Activated CD8-positive, alpha-beta T cell treated with anti-CD3 and anti-CD28 coated beads, Interleukin-2, amount 10 ng/mL, durations not matched to agents 7 days and 5 days (primary cell): ENCODE measurements at regions not wholly inside any gene's neighbourhood (a gene's known extent, or its start where the extent isn't known, plus 50 kb on each side); places are given as distances from the start of the nearest gene placed in this dataset. TPM values are rescaled to one million over a fixed set of nuclear protein-coding genes. Genes with fewer than 3 reads are reported as not detected.

Experiments used
- ATAC-seq: fragments of 150-1000 bp; cut with Tn5 transposase; one replicate; pipeline ENCODE4 v1.10.0; 2021; ENCODE audit warnings: moderate library complexity
- CTCF ChIA-PET: fragments of 350-600 bp; sonication (Branson Sonifier 250); formaldehyde crosslinking; loops from one replicate; lab custom pipeline; 2021; ENCODE audit warnings: antibody characterized with exemption; lab: Charles Lee
- POLR2A ChIA-PET: fragments of 350-600 bp; sonication (Branson Sonifier 250); formaldehyde crosslinking; loops from one replicate; lab custom pipeline; 2021; ENCODE audit warnings: antibody characterized with exemption; lab: Charles Lee
- DNase-seq: peaks from one replicate; pipeline ENCODE4 v3.0.0-alpha.2; 2020
- H3K27ac Mint-ChIP-seq: one replicate; pipeline ENCODE4 v1.8.0; 2021; ENCODE audit warnings: mild to moderate bottlenecking, mixed read lengths
- H3K27me3 Mint-ChIP-seq: one replicate; pipeline ENCODE4 v1.8.0; 2021; ENCODE audit warnings: low read depth, mixed read lengths
- H3K36me3 Mint-ChIP-seq: one replicate; pipeline ENCODE4 v1.8.0; 2021; ENCODE audit warnings: low read depth, mixed read lengths
- H3K4me1 Mint-ChIP-seq: one replicate; pipeline ENCODE4 v1.8.0; 2021; ENCODE audit warnings: low read depth, mixed read lengths
- H3K4me3 Mint-ChIP-seq: one replicate; pipeline ENCODE4 v1.8.0; 2021; ENCODE audit warnings: mild to moderate bottlenecking, mixed read lengths
- H3K9me3 Mint-ChIP-seq: one replicate; pipeline ENCODE4 v1.8.0; 2022; ENCODE audit warnings: mixed read lengths; ENCODE audit not compliant: insufficient read depth
- microRNA-seq: library from miRNA; unstranded; fragments of <30 nt; microRNA quantifications from one replicate; pipeline ENCODE4 v1.2.0, GENCODE V29; 2022

DNA sequence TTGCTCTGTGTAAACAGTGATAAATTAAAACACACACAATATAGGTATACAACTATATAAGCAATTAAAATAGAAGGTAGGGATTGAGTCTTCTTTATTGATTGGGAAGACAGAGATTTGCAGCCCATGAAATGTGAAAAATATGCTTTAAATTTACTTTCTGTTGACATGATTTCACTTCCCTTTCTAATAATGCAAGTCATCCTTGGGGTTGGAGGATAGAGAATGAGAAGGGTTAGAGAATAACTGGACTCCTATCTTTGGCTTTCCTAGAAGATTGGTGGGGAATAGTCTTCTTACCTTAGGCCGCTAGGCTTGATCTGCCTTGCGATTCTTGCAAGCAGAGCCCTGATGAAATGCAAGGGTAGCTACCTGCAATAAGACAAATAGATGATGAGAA is 339.8 kb downstream of the NYAP2 start:
- Mint-ChIP-seq H3K4me1 (no peaks in the 10 kb centered on the region), H3K27ac (no peak overlapping the region), H3K36me3 (no peaks in the 10 kb centered on the region), H3K27me3 (no peaks in the 10 kb centered on the region), H3K4me3 (no peak overlapping the region), H3K9me3 (no peaks in the 10 kb centered on the region)
- ATAC-seq (no peak), DNase-seq (no peak)
- ChIA-PET CTCF (no interaction called here), POLR2A (no interaction called here)

- CTCF ChIA-PET: no interaction called here
- no peaks in the 10 kb centered on the region for H3K4me1 Mint-ChIP-seq
- H3K9me3 Mint-ChIP-seq: no peaks in the 10 kb centered on the region
- ATAC-seq (no peak), DNase-seq (no peak)
- no peak overlapping the region for H3K4me3 Mint-ChIP-seq
- H3K36me3 Mint-ChIP-seq: no peaks in the 10 kb centered on the region
- no peaks in the 10 kb centered on the region for H3K27me3 Mint-ChIP-seq
- no peak overlapping the region for H3K27ac Mint-ChIP-seq
- POLR2A ChIA-PET: no interaction called here
Measured at GRCh38 chr2:225738735-225739134, 339.2 kb downstream of the NYAP2 start.

DNA sequence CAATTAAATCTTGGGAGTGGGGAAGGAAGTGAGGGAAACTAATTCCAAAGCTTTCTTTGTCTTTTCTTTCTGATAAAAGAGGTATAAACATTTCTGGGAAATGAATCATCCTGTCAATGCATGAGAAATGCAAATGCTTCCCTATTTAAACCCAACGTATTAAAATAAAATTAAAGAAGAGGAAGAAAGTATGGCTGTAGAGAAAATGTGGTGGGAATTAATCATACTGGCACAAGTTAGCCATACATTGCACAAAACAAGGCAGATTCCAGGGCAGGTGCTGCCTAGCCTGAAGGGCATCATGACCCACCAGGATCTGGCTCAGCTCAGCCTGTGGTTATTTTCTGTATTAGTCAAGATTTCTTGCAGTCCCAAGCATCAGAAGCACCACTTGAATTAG is 338.0 kb downstream of the NYAP2 start:
- Mint-ChIP-seq H3K9me3 (no peaks in the 10 kb centered on the region), H3K4me1 (no peaks in the 10 kb centered on the region), H3K36me3 (no peaks in the 10 kb centered on the region), H3K4me3 (no peak overlapping the region), H3K27ac (no peak overlapping the region), H3K27me3 (no peaks in the 10 kb centered on the region)
- ATAC-seq (no peak), DNase-seq (no peak)
- POLR2A ChIA-PET: no interaction called here
- CTCF ChIA-PET: no interaction called here

DNA sequence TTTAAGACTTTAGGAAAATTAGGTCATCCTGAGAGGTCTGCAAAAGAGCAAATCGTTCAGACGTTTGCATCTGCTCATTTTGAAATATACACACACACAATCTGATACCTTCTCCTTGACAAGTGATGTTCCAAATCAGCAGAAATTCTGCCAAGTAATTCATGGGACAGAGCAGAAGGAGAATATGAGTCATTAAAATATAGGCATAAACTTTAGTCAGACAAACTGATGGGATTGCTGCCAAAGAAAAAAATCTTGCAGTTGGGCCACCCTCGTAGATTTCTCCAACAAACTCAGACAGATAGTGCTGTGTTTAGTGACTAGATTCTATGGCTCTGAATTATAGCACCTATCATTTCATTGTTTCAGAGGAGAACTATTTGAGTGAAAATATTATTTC is 336.3 kb downstream of the NYAP2 start:
- POLR2A ChIA-PET: no interaction called here
- H3K36me3 Mint-ChIP-seq: no peaks in the 10 kb centered on the region
- H3K4me3 Mint-ChIP-seq: no peak overlapping the region
- CTCF ChIA-PET: no interaction called here
- H3K4me1 Mint-ChIP-seq: no peaks in the 10 kb centered on the region
- H3K27ac Mint-ChIP-seq: no peak overlapping the region
- H3K27me3 Mint-ChIP-seq: no peaks in the 10 kb centered on the region
- no peaks in the 10 kb centered on the region for H3K9me3 Mint-ChIP-seq
- DNase-seq: no peak
- ATAC-seq: no peak

GRCh38 chr2:225725726-225726125 is 326.2 kb downstream of the NYAP2 start:
- Mint-ChIP-seq H3K27ac (no peak overlapping the region), H3K4me3 (no peak overlapping the region), H3K36me3 (no peaks in the 10 kb centered on the region), H3K27me3 (peaks cover 2% of the 10 kb centered on the region), H3K4me1 (no peaks in the 10 kb centered on the region), H3K9me3 (no peaks in the 10 kb centered on the region)
- ChIA-PET POLR2A (no interaction called here), CTCF (no interaction called here)
- ATAC-seq: no peak
- DNase-seq: no peak

Small RNA genes lying in the stretch of these regions (microRNA-seq; reads per million reads assigned to microRNA genes)
- gene MIR5702: not detected
